Sigmoid colon (tissue), 6 donors: ENCODE measurements at regions not wholly inside any gene's neighbourhood (a gene's known extent, or its start where the extent isn't known, plus 50 kb on each side); places are given as distances from the start of the nearest gene placed in this dataset.

Experiments used
- DNase-seq: peaks from one replicate; pipeline ENCODE4 v3.0.0-alpha.2; 2019
- H3K27ac ChIP-seq, 4 donors: fragments of 200-600 bp; sonication (generic); one replicate each; pipeline ENCODE4 v1.5.1; 2016 to 2019; ENCODE audit warnings: mild to moderate bottlenecking in 1 of 4
- H3K27me3 ChIP-seq, 3 donors: fragments of 200-600 bp; sonication (generic); one replicate each; pipeline ENCODE4 v1.5.1; 2019; ENCODE audit warnings: mild to moderate bottlenecking in 1 of 3
- H3K36me3 ChIP-seq, 4 donors: fragments of 200-600 bp; sonication (generic); one replicate each; pipeline ENCODE4 v1.5.1; 2016 to 2019
- H3K4me1 ChIP-seq, 4 donors: fragments of 200-600 bp; sonication (generic); one replicate each; pipeline ENCODE4 v1.5.1; 2017 to 2019
- H3K4me3 ChIP-seq, 4 donors: fragments of 200-600 bp; sonication (generic); one replicate each; pipeline ENCODE4 v1.5.1; 2017 to 2019; ENCODE audit warnings: mild to moderate bottlenecking in 2 of 4, moderate library complexity in 1 of 4
- H3K9me3 ChIP-seq, 4 donors: fragments of 200-600 bp in 3 of 4; sonication (generic) in 3 of 4; one replicate each; pipeline versions ENCODE4 v1.5.1 to v1.6.1; 2013 to 2019
- EP300 ChIP-seq, 4 donors: sonication (generic); formaldehyde crosslinking; IDR thresholded peaks; one replicate each; pipeline ENCODE4 v1.6.1; 2017; ENCODE audit warnings: antibody characterized with exemption in 4 of 4
- POLR2A ChIP-seq, 2 donors: fragments of 450-650 bp; IDR thresholded peaks; one replicate each; pipeline ENCODE4 v1.6.1; 2016; ENCODE audit warnings: antibody characterized with exemption in 2 of 2, mild to moderate bottlenecking in 2 of 2, moderate library complexity in 2 of 2
- POLR2AphosphoS5 ChIP-seq, 4 donors: sonication (generic); formaldehyde crosslinking; IDR thresholded peaks; one replicate each; pipeline ENCODE4 v1.6.1; 2017; ENCODE audit warnings: antibody characterized with exemption in 4 of 4
- WGBS, 2 donors: extraction: QIAGEN DNeasy Blood & Tissue Kit; methylation state at CpG; one replicate each; pipeline ENCODE4 v1.1.7; 2013; 5-methylcytosine and 5-hydroxymethylcytosine counted together
- intact Hi-C: fragments of 100-400 bp; cut with DNase I; formaldehyde crosslinking; loops from one replicate; pipeline ENCODE4 v1.15.1; 2023
- TF ChIP-seq, protein P1 (sequence below), 4 experiments: fragments of 450-650 bp in 3 of 4; fragments of 200-600 bp in 1 of 4; IDR thresholded peaks; one replicate each; pipeline ENCODE4 v1.5.1; 2016 to 2019; ENCODE audit warnings: antibody characterized with exemption in 4 of 4, mild to moderate bottlenecking in 3 of 4, moderate library complexity in 2 of 4
- donor health status: healthy with polysubstance abuse.
- donor health status: healthy.

DNA sequence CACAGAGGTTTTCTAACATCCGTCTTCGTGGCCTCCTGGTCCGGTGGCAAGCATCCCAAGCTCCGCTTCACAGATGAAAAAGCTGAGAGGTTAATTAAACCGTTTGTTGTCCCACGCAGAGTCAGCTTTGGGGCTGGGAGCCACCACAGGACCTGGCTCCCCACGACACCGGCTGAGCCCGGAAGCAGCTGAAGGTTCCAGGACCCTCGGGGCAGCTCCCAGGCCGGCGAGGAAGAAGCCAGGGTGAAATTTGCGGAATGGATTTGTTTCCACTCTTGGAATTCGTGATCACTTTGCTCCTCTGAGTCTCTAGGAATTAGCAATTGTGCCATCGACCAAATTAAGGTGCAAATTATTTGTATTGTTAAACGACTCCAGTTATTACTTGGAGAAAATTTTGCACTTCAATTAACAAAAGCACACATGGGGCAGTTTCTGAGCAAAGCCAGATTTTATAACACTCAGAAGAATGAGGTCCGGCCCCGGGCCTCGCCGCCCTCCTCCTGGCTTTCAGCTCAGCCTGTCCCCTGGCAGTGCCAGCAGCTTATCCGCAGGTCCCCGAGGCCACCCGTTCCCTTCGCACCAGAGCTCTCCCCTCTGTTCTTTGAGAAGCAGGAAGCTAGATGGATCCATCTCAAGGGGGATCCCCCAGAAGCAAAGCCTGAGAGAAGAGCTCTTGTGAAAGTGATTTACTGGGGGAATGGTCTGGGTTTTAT, 69.1 kb downstream of the SIK1 start:
- Histone ChIP-seq H3K27me3 (no peaks in the 10 kb centered on the region), H3K9me3 (no peaks in the 10 kb centered on the region), H3K4me1 (peaks cover 0 to 23% (median 18%) of the 10 kb centered on the region in 4 donors), H3K27ac (no peak overlapping the region), H3K4me3 (no peak overlapping the region), H3K36me3 (no peaks in the 10 kb centered on the region)
- no peak for DNase-seq
- TF ChIP-seq EP300 (IDR thresholded peaks at IDR 0.05) (no peak), POLR2A (IDR thresholded peaks at IDR 0.05) (no peak), POLR2AphosphoS5 (IDR thresholded peaks at IDR 0.05) (no peak)
- TF ChIP-seq, protein P1, sequence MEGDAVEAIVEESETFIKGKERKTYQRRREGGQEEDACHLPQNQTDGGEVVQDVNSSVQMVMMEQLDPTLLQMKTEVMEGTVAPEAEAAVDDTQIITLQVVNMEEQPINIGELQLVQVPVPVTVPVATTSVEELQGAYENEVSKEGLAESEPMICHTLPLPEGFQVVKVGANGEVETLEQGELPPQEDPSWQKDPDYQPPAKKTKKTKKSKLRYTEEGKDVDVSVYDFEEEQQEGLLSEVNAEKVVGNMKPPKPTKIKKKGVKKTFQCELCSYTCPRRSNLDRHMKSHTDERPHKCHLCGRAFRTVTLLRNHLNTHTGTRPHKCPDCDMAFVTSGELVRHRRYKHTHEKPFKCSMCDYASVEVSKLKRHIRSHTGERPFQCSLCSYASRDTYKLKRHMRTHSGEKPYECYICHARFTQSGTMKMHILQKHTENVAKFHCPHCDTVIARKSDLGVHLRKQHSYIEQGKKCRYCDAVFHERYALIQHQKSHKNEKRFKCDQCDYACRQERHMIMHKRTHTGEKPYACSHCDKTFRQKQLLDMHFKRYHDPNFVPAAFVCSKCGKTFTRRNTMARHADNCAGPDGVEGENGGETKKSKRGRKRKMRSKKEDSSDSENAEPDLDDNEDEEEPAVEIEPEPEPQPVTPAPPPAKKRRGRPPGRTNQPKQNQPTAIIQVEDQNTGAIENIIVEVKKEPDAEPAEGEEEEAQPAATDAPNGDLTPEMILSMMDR (IDR thresholded peaks at IDR 0.05): no peak
- intact Hi-C loops: no loop called here
- 91% methylated on average over 24 of the region's 24 CpGs for WGBS, 2 donors

DNA sequence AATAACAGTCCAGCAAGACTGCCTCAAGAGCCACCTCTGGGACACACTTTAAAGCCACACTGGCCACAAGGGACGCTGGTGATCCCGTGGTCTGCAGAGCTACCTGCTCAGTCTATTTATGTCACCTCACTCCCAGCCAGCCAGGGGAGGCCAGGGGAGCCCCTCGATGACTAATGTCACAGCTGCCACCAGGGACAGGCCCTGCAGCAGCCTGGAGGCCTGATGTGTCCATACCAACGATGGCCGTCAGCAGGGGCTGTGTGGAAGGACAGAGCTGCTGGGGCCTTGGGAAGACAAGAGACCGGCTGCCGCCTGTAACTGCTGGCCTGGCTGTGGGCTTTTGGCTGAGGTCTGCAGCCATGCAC, 71.0 kb downstream of the SIK1 start:
- no peaks in the 10 kb centered on the region for H3K36me3 ChIP-seq
- WGBS, 2 donors: 76 to 81% methylated on average over 7 of the region's 7 CpGs
- DNase-seq: no peak
- H3K4me1 ChIP-seq: peaks cover 0 to 6% (median 2%) of the 10 kb centered on the region in 4 donors
- TF ChIP-seq POLR2AphosphoS5 (IDR thresholded peaks at IDR 0.05) (no peak), POLR2A (IDR thresholded peaks at IDR 0.05) (no peak)
- no peak overlapping the region for H3K27ac ChIP-seq
- no peak overlapping the region for H3K4me3 ChIP-seq
- H3K9me3 ChIP-seq: no peaks in the 10 kb centered on the region
- no peaks in the 10 kb centered on the region for H3K27me3 ChIP-seq
- intact Hi-C loops: no loop called here

GRCh38 chr21:43355266-43355924, 71.5 kb downstream of the SIK1 start:
- Histone ChIP-seq H3K4me3 (no peak overlapping the region), H3K27me3 (no peaks in the 10 kb centered on the region), H3K4me1 (peaks cover 0 to under 1% (median 0%) of the 10 kb centered on the region in 4 donors), H3K9me3 (no peaks in the 10 kb centered on the region), H3K27ac (no peak overlapping the region), H3K36me3 (no peaks in the 10 kb centered on the region)
- no peak for TF ChIP-seq POLR2AphosphoS5 (IDR thresholded peaks at IDR 0.05)
- TF ChIP-seq, protein P1 (IDR thresholded peaks at IDR 0.05): no peak
- TF ChIP-seq POLR2A (IDR thresholded peaks at IDR 0.05): no peak
- TF ChIP-seq EP300 (IDR thresholded peaks at IDR 0.05): no peak
- no peak for DNase-seq
- 88 to 89% methylated on average over 25 of the region's 25 CpGs for WGBS, 2 donors
- intact Hi-C loops: no loop called here

DNA sequence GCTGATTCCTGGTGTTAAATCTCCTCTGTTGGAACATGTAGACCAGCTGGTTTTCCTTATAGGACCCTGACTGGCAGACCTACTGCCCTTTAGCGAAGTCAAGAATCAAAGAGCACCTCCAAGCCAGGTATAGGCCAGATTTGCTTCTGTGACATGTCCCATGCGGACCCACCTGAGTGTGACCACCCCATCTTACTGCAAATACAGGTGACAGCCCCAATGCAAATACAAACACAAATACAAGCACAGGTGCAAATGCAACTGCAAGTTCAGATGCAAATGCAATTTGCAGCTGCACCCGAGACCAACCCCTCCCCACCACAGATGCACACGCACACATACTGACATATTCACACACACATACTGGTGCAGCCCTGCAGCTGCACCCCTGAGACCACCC, 72.3 kb downstream of the SIK1 start:
- Histone ChIP-seq H3K27ac (no peak overlapping the region), H3K9me3 (no peaks in the 10 kb centered on the region), H3K36me3 (no peaks in the 10 kb centered on the region), H3K4me1 (no peaks in the 10 kb centered on the region), H3K27me3 (no peaks in the 10 kb centered on the region), H3K4me3 (no peak overlapping the region)
- WGBS, 2 donors: 82 to 92% methylated on average over 4 of the region's 4 CpGs
- no peak for TF ChIP-seq POLR2AphosphoS5 (IDR thresholded peaks at IDR 0.05)
- no peak for DNase-seq
- intact Hi-C loops: no loop called here

DNA sequence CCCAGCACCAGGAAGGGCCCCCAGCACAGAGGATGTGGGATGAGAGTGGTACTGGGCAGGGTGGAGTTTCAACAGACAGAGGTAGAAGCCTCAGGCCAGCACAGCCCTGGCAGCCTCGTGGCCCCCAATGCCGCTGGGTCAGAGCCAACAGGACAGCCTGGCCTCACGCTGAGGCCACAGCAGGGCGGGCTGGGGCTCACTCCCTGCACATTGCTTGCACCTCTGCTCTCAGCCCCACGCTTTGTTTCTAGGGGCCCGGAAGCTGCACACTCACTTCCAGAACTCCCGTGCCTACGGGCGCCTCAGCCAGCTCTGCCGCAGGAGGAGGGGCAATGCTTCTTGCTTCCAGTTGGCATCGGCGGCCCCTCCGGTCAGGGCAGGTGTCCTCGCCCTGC, 72.9 kb downstream of the SIK1 start:
- 87 to 91% methylated on average over 14 of the region's 14 CpGs for WGBS, 2 donors
- no peaks in the 10 kb centered on the region for H3K9me3 ChIP-seq
- no peak for TF ChIP-seq EP300 (IDR thresholded peaks at IDR 0.05)
- TF ChIP-seq POLR2AphosphoS5 (IDR thresholded peaks at IDR 0.05): no peak
- TF ChIP-seq, protein P1 (IDR thresholded peaks at IDR 0.05): no peak
- TF ChIP-seq POLR2A (IDR thresholded peaks at IDR 0.05): no peak
- H3K4me1 ChIP-seq: no peaks in the 10 kb centered on the region
- intact Hi-C loops: no loop called here
- no peak for DNase-seq
- no peaks in the 10 kb centered on the region for H3K36me3 ChIP-seq
- no peak overlapping the region for H3K4me3 ChIP-seq
- no peak overlapping the region for H3K27ac ChIP-seq
- no peaks in the 10 kb centered on the region for H3K27me3 ChIP-seq
